ENCODE measurements at regions not wholly inside any gene's neighbourhood (a gene's known extent, or its start where the extent isn't known, plus 50 kb on each side); places are given as distances from the start of the nearest gene placed in this dataset.

- no peak for FAIRE-seq
- DNase-seq (ENCODE audit: insufficient read length), result no peak
- TF ChIP-seq POLR2A (IDR thresholded peaks at IDR 0.05; ENCODE audit: low read depth, low read length), result no peak
- TF ChIP-seq TAF1 (IDR thresholded peaks at IDR 0.05; ENCODE audit: borderline replicate concordance, low read depth, low read length), result no peak
These were observed 65.2 kb upstream of the TRABD2B start for GRCh38 chr1:48062353-48062752.

DNA sequence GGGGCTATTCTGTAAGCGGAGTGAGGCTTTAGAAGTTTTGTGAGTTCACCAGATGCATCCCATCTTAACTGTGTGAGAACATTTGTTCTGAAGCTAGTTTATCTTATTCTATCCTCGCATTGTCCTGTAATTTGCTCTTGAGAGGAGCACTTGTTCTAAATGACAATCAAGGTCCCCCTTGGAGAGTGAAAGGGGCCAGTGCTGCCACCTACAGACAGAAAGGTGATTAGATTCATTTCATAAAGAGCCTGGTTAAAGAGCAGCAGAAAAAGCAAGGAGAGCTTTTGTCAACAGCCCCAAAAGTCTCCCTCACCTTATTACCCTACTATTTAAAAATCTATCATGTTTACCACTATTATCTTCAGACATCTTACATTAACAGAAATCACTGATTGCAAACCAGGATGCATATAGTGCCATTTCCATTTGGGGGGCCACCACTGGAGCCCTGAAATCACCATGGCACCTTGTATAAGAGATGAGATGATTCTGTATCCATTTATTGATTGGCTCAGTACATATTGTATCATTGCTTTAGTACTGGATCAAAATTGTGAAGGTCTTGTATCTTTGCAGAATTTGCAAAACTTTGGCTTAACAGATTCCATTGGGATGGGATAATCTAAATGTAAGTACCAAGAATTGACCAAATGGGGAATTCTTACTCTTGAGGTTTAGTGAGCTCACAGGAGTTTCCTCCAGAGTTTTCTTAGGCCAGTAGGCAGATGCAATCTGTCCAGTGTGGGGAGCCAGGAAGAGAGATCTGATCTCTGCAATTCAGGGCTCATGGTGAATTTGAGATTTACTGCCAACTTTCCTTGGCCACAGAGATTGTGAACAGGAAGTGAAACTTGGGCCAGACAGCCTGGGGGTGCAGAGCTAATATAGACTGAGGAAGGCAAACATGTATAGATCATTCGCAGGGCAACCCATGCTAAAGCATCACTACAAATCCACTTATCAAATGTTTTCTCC, 64.3 kb upstream of the TRABD2B start:
- TF ChIP-seq POLR2AphosphoS5 (IDR thresholded peaks at IDR 0.05; ENCODE audit: low read depth, low read length) (no peak), TAF1 (IDR thresholded peaks at IDR 0.05; ENCODE audit: borderline replicate concordance, low read depth, low read length) (no peak), POLR2A (IDR thresholded peaks at IDR 0.05; ENCODE audit: low read depth, low read length) (no peak)
- no peak for FAIRE-seq
- DNase-seq (ENCODE audit: insufficient read length), result no peak

DNA sequence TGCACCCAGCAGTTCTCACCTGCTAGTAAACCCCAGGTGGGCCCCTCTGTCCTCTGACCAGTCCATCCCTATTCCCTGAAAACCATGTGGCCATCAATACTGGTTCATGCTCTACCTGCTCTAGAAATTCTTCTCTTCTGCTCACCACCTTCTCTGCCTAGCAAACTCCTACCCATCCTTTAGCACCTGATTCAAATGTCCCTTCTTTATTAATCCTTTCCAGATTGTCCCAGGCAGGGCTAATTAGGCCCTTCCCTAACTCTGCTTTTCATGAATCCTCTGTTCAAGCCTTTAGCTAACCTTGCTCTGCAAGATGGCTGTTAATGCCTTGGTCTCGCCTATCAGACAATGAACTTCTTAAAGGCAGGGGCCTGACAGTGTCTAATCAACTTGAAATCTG, 62.1 kb upstream of the TRABD2B start:
- no peak for DNase-seq (ENCODE audit: insufficient read length)
- no peak for TF ChIP-seq POLR2A (IDR thresholded peaks at IDR 0.05; ENCODE audit: low read depth, low read length)
- no peak for TF ChIP-seq POLR2AphosphoS5 (IDR thresholded peaks at IDR 0.05; ENCODE audit: low read depth, low read length)
- no peak for TF ChIP-seq TAF1 (IDR thresholded peaks at IDR 0.05; ENCODE audit: borderline replicate concordance, low read depth, low read length)
- FAIRE-seq, result no peak

DNA sequence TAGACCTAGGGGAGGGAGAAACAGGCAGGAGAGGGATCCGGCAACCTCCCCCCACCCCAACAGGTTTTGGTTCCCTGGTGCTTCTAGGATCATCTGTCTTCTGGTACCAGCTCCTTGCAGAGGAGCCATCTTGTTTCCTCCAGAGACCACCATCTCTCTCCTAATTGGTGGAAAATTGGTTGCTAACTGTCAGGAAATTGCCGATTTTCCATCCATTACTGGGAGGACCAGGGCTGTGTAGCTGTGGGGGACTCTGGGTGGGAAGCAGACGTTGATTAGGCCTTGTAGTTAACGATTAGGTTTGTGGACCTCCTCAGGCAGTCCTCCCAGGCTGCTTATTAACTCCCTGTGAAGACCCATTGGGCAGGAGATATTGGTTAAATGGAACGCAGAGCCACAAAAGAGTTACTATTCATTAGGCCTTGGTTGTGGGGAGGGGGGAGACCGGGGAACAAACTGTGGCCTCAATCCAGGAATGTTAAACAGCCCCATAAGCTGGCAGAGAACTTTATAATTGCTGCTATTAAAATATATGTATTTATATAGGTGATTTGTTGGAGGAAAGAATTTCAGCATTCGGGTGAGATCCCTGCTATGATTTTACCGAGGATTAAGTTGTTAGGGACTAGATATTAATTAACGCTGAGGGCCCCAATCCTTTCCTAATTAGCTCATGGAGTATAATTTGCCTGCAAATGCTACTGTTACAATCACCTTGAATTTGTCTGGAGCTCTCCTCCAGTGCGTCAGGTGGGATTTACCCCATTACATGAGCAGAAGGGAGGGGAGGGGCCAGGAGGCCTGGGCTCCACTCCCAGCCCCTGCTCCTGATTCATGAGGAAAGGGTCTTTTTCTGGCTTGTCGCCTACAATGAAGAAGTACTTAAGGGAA, 61.2 kb upstream of the TRABD2B start:
- FAIRE-seq (no peak), DNase-seq (ENCODE audit: insufficient read length) (no peak)
- TF ChIP-seq POLR2AphosphoS5 (IDR thresholded peaks at IDR 0.05; ENCODE audit: low read depth, low read length) (no peak), POLR2A (IDR thresholded peaks at IDR 0.05; ENCODE audit: low read depth, low read length) (no peak), TAF1 (IDR thresholded peaks at IDR 0.05; ENCODE audit: borderline replicate concordance, low read depth, low read length) (no peak)

DNA sequence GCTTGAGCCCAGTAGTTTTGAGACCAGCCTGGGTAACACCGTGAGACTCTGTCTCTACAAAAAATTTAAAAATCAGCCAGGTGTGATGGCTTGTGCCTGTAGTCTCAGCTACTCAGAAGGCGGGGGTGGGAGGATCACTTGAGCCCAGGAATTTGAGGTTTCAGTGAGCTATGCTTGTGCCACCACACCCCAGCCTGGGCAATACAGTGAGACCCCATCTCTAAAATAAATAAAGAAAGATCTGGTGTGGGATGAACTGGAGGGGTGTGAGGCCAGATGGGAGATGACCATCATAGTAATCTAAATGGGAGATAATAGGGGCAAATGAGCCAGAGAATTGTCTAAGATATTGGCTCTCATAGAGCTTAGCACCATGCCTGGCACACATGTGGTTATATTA, 60.1 kb upstream of the TRABD2B start:
- FAIRE-seq (no peak), DNase-seq (ENCODE audit: insufficient read length) (no peak)
- TF ChIP-seq POLR2AphosphoS5 (IDR thresholded peaks at IDR 0.05; ENCODE audit: low read depth, low read length), result no peak
- TF ChIP-seq TAF1 (IDR thresholded peaks at IDR 0.05; ENCODE audit: borderline replicate concordance, low read depth, low read length), result no peak
- TF ChIP-seq POLR2A (IDR thresholded peaks at IDR 0.05; ENCODE audit: low read depth, low read length), result no peak

DNA sequence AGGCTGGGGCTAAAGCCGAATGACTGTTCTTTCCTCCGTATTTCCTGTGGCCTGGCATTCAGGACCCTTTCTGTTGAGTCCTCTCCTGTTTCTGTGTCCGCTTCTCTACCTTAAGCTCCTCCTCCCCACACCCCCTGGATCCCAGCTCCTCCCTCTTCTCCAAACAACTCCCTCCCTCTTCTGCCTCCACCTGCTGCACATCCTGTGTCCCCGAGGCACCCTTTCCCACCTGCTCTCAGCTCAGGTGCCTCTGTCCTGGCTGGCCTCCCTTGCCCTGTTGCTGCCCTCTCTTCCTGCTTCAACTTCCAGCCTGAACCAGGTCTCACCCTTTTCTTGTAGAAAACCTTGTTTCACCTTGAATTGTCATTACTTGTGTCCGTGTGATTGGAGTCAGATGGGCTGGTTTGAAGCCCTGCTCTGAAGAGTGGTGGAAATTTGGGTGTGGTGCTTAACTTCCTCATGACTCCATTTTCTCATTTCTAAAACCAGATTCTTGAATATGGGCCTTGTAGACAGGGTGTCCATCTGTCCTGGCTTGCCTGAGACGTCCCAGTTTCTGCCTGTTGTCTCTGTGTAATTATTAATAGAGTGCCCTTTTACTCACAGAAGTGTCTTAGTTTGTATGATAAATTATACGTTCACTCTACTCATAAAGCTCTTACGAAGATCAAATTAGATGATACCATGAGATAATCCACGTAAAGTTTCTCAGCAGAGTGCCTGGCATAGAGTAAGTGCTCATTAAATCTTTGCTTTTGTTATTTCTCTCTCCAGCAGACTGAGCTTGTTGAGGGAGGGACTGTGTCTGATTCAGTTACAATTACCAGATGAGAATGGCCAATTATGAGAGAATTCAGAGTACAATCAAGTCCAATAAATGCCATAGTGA, 58.9 kb upstream of the TRABD2B start:
- FAIRE-seq (no peak), DNase-seq (ENCODE audit: insufficient read length) (no peak)
- TF ChIP-seq POLR2A (IDR thresholded peaks at IDR 0.05; ENCODE audit: low read depth, low read length), result no peak
- no peak for TF ChIP-seq POLR2AphosphoS5 (IDR thresholded peaks at IDR 0.05; ENCODE audit: low read depth, low read length)
- TF ChIP-seq TAF1 (IDR thresholded peaks at IDR 0.05; ENCODE audit: borderline replicate concordance, low read depth, low read length), result no peak

- no peak for TF ChIP-seq POLR2AphosphoS5 (IDR thresholded peaks at IDR 0.05; ENCODE audit: low read depth, low read length)
- TF ChIP-seq POLR2A (IDR thresholded peaks at IDR 0.05; ENCODE audit: low read depth, low read length), result no peak
- TF ChIP-seq TAF1 (IDR thresholded peaks at IDR 0.05; ENCODE audit: borderline replicate concordance, low read depth, low read length), result no peak
- FAIRE-seq (no peak), DNase-seq (ENCODE audit: insufficient read length) (no peak)
These were observed 57.0 kb upstream of the TRABD2B start for GRCh38 chr1:48054232-48054631.

DNA sequence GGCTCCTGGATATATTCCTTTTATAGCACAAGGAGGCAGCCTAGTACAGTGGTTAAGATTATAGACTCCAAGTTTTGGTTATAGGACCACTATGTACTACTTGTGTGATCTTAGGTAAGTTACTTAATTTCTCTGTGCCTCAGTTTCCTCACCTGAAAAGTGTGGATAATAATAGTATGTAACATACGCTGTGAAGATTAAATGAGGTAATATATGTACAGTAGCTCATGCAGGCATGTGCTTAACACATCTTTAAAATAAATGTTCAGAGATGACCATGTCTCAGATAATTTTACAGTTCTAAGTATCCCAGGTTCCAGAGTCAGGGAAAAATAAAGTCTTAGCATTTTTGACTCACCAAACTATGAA, 55.7 kb upstream of the TRABD2B start:
- TF ChIP-seq TAF1 (IDR thresholded peaks at IDR 0.05; ENCODE audit: borderline replicate concordance, low read depth, low read length), result no peak
- TF ChIP-seq POLR2A (IDR thresholded peaks at IDR 0.05; ENCODE audit: low read depth, low read length), result no peak
- TF ChIP-seq POLR2AphosphoS5 (IDR thresholded peaks at IDR 0.05; ENCODE audit: low read depth, low read length), result no peak
- no peak for DNase-seq (ENCODE audit: insufficient read length)
- no peak for FAIRE-seq

- FAIRE-seq (no peak), DNase-seq (ENCODE audit: insufficient read length) (no peak)
- TF ChIP-seq POLR2AphosphoS5 (IDR thresholded peaks at IDR 0.05; ENCODE audit: low read depth, low read length) (no peak), POLR2A (IDR thresholded peaks at IDR 0.05; ENCODE audit: low read depth, low read length) (no peak), TAF1 (IDR thresholded peaks at IDR 0.05; ENCODE audit: borderline replicate concordance, low read depth, low read length) (no peak)
These were observed 54.4 kb upstream of the TRABD2B start for GRCh38 chr1:48051466-48052126.

GRCh38 chr1:48049823-48050535, 52.8 kb upstream of the TRABD2B start:
- DNase-seq (ENCODE audit: insufficient read length) (no peak), FAIRE-seq (no peak)
- TF ChIP-seq POLR2AphosphoS5 (IDR thresholded peaks at IDR 0.05; ENCODE audit: low read depth, low read length) (no peak), POLR2A (IDR thresholded peaks at IDR 0.05; ENCODE audit: low read depth, low read length) (no peak), TAF1 (IDR thresholded peaks at IDR 0.05; ENCODE audit: borderline replicate concordance, low read depth, low read length) (no peak)

Data from GM12892 (cell line).